GM06990 (cell line): ENCODE measurements at regions not wholly inside any gene's neighbourhood (a gene's known extent, or its start where the extent isn't known, plus 50 kb on each side); places are given as distances from the start of the nearest gene placed in this dataset.
"Not testable (repeated sequence)": the region's sequence is repeated elsewhere in the genome, so short reads cannot be mapped to it uniquely, and the experiment has no call there.

Source experiments
- DNase-seq: peaks from one replicate; pipeline ENCODE4 v3.0.0-alpha.2; 2011; ENCODE audit not compliant: insufficient read length; ENCODE audit errors: extremely low read depth
- H3K27me3 ChIP-seq: replicated peaks from 2 replicates; pipeline ENCODE4 v1.6.0; 2011; ENCODE audit warnings: low read length; ENCODE audit not compliant: control insufficient read depth, insufficient read depth
- H3K36me3 ChIP-seq: 2 replicates; pipeline ENCODE4 v1.5.1; 2011; ENCODE audit warnings: low read length; ENCODE audit not compliant: control insufficient read depth, insufficient read depth
- H3K4me3 ChIP-seq: replicated peaks from 2 replicates; pipeline ENCODE4 v1.5.1; 2011; ENCODE audit warnings: low read depth, mild to moderate bottlenecking, control low read depth, low read length
- TF ChIP-seq, protein P1 (sequence below): IDR thresholded peaks from 2 replicates; pipeline ENCODE4 v1.5.1; 2011; ENCODE audit warnings: low read length, control low read depth, mild to moderate bottlenecking, inconsistent platforms; ENCODE audit not compliant: insufficient read depth, poor library complexity, severe bottlenecking

DNA sequence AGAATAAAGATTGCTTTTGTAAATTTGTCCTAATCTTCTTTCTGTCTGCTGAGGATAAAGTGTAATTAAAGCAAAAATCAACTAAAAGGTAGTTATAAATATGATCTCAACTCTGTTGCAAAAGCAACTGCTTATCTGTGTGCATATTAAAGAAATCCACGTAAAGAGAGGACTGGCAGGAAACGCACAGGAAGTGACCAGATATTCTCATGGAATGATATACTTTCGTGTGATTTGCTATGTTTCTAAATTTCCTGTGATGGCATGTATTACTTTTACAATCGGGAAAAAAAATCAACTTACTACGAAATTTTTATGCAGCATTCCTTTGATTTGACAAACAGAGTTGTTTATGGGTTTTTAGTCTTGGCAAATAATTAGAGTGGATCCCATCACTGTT lies 75.4 kb downstream of the RGS2 start:
- no peaks in the 10 kb centered on the region for H3K36me3 ChIP-seq
- no peak for DNase-seq

DNA sequence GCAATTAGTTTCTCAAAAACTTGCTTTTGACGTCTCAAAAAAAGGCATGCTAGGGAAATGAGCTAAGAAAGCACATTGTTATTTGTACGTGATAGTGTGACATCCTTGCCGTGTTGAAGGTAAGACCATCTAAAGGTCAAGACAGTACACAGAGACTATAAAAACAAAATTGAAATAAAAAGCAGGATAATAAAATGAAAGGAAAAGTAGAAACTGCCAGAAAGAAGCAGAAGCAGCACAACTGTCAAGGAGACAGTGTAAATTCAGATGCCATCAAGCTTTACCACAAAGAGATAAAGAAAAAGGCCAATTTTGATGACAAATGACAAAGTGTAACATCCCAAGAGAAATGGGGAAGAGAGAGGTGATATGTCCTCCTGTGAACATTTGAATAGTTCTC lies 76.5 kb downstream of the RGS2 start:
- not testable (repeated sequence) for H3K27me3 ChIP-seq, H3K36me3 ChIP-seq, H3K4me3 ChIP-seq, DNase-seq

More for the DNA sequence above, 75.4 kb downstream of the RGS2 start:
- H3K27me3 ChIP-seq, result no peaks in the 10 kb centered on the region
- no peak overlapping the region for H3K4me3 ChIP-seq
- TF ChIP-seq, protein P1, sequence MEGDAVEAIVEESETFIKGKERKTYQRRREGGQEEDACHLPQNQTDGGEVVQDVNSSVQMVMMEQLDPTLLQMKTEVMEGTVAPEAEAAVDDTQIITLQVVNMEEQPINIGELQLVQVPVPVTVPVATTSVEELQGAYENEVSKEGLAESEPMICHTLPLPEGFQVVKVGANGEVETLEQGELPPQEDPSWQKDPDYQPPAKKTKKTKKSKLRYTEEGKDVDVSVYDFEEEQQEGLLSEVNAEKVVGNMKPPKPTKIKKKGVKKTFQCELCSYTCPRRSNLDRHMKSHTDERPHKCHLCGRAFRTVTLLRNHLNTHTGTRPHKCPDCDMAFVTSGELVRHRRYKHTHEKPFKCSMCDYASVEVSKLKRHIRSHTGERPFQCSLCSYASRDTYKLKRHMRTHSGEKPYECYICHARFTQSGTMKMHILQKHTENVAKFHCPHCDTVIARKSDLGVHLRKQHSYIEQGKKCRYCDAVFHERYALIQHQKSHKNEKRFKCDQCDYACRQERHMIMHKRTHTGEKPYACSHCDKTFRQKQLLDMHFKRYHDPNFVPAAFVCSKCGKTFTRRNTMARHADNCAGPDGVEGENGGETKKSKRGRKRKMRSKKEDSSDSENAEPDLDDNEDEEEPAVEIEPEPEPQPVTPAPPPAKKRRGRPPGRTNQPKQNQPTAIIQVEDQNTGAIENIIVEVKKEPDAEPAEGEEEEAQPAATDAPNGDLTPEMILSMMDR, result no peak

DNA sequence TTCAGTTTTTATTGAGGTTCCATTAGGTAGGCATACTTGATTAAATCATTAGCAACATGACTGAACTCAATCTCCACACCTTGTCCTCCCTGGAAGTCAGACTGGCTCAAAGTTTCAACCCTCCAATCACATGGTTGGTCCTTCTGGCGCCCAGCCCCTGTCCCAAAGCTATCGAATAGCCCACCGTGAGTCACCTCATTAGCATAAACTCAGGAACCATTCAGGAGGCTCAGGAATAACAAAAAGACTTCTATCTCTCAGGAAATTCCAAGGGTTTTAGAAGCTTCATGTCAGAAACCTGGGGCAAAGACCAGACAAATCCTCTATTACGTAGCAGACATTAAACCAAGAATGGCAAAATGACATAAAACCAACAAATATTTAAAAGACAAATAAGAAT lies 78.6 kb downstream of the RGS2 start:
- DNase-seq, result no peak
- TF ChIP-seq, protein P1, result no peak
- Histone ChIP-seq H3K4me3 (no peak overlapping the region), H3K27me3 (no peaks in the 10 kb centered on the region), H3K36me3 (no peaks in the 10 kb centered on the region)

DNA sequence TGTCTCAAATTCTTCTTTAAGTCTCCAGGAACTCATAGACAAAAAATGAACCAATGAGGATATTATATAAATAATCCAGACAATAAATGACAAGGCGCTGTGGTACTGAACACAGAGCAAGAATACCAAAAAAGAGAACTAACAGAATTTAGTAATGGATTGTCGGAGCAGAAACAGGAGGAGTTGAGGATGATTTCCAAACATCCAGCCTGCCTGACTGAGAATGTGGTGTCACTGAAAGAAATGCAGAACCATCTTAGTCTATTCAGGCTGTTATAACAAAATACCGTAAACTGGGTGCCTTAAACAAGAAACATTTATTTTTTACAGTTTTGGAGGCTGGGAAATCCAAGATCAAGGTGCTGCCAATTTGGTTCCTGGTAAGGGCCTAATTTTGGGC lies 79.7 kb downstream of the RGS2 start:
- no peak overlapping the region for H3K4me3 ChIP-seq
- H3K36me3 ChIP-seq, result no peaks in the 10 kb centered on the region
- DNase-seq, result no peak
- TF ChIP-seq, protein P1, result no peak
- no peaks in the 10 kb centered on the region for H3K27me3 ChIP-seq

DNA sequence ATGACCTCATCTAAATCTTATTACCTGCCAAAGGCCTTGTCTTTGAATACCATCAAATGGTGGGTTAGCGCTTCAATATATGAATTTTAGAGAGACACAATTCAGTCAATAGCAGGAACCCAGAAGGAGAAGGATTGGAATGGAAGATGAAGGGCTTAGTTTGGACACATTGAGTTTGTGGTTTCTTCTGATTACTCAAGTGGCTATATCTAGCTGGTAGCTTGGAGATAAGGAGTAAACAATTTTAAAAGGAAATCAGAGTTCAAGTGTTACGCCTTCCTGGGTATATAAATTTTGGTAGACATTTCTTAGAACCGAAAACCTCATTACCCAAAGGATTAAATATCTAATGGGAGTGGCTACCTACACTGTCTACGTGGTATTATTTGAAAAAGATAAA lies 80.2 kb downstream of the RGS2 start:
- Histone ChIP-seq H3K27me3 (no peaks in the 10 kb centered on the region), H3K36me3 (no peaks in the 10 kb centered on the region), H3K4me3 (no peak overlapping the region)
- TF ChIP-seq, protein P1, result no peak
- no peak for DNase-seq

DNA sequence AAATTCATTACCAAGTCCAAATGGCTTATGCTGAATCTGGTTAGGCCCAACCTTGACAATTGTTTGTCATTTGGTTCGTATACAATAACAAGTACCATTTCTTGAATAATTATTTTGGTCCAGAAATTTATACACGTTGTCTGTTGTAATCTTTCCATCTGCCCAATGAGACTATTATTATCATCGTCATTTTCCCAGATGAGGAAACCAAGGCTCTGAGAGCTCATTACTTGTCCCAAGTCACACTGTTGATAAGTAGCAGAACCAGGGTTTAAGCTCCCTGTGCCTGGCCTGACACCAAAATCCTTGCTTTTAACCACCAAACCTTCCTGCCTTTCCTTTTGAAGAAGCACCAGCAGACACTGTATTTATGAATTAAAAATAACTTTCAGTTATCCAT lies 81.3 kb downstream of the RGS2 start:
- Histone ChIP-seq H3K4me3 (no peak overlapping the region), H3K36me3 (no peaks in the 10 kb centered on the region), H3K27me3 (no peaks in the 10 kb centered on the region)
- DNase-seq, result no peak
- TF ChIP-seq, protein P1, result no peak
